Left lung (tissue), 4 donors: ENCODE measurements at regions not wholly inside any gene's neighbourhood (a gene's known extent, or its start where the extent isn't known, plus 50 kb on each side); places are given as distances from the start of the nearest gene placed in this dataset.

Experiments
- ATAC-seq: fragments of 200-7000 bp; cut with Tn5 transposase; one replicate; pipeline ENCODE4 v1.9.1; 2020; ENCODE audit warnings: moderate library complexity
- DNase-seq, 4 donors: peaks; one replicate each; pipeline ENCODE4 v3.0.0-alpha.2; 2013 to 2020
- H3K27ac ChIP-seq, 2 donors: fragments of 200-600 bp; sonication (generic) in 1 of 2; one replicate each; pipeline versions ENCODE4 v1.5.0 to v1.8.0; 2020 to 2021
- H3K27me3 ChIP-seq, 2 donors: fragments of 200-600 bp; sonication (generic) in 1 of 2; one replicate each; pipeline versions ENCODE4 v1.5.0 to v1.8.0; 2020 to 2021
- H3K36me3 ChIP-seq, 2 donors: fragments of 200-600 bp; sonication (generic) in 1 of 2; one replicate each; pipeline versions ENCODE4 v1.5.0 to v1.8.0; 2020 to 2021
- H3K4me1 ChIP-seq, 2 donors: fragments of 200-600 bp; one replicate each; pipeline ENCODE4 v1.8.0; 2021
- H3K4me3 ChIP-seq, 2 donors: fragments of 200-600 bp; sonication (generic) in 1 of 2; one replicate each; pipeline versions ENCODE4 v1.5.0 to v1.8.0; 2020 to 2021; ENCODE audit warnings: mild to moderate bottlenecking in 1 of 2
- H3K9me3 ChIP-seq, 2 donors: fragments of 200-600 bp; sonication (generic) in 1 of 2; one replicate each; pipeline versions ENCODE4 v1.5.0 to v1.8.0; 2020 to 2021
- intact Hi-C, 2 donors: fragments of 100-400 bp; cut with DNase I; formaldehyde crosslinking; loops; one replicate each; pipeline versions ENCODE4 v1.11.2 to v1.14.2; 2022
- TF ChIP-seq, protein P1 (sequence below), 2 donors: fragments of 200-600 bp; sonication (generic) in 1 of 2; IDR thresholded peaks; one replicate each; pipeline versions ENCODE4 v1.5.0 to v1.8.0; 2021; ENCODE audit warnings: antibody characterized with exemption in 2 of 2
- donor health status: DM: no; HTN: yes; CAD: no.
- donor health status: DM: no; HTN: no; CAD: no.

- no peaks in the 10 kb centered on the region for H3K27me3 ChIP-seq
- intact Hi-C loops = no loop called here
These were observed 1964.0 kb downstream of the PCDH7 start for GRCh38 chr4:32684160-32684559.

GRCh38 chr4:32686123-32686522, 1966.0 kb downstream of the PCDH7 start:
- Histone ChIP-seq H3K9me3 (no peaks in the 10 kb centered on the region), H3K27ac (no peak overlapping the region), H3K36me3 (no peaks in the 10 kb centered on the region), H3K4me1 (no peaks in the 10 kb centered on the region), H3K4me3 (no peak overlapping the region), H3K27me3 (no peaks in the 10 kb centered on the region)
- TF ChIP-seq, protein P1, sequence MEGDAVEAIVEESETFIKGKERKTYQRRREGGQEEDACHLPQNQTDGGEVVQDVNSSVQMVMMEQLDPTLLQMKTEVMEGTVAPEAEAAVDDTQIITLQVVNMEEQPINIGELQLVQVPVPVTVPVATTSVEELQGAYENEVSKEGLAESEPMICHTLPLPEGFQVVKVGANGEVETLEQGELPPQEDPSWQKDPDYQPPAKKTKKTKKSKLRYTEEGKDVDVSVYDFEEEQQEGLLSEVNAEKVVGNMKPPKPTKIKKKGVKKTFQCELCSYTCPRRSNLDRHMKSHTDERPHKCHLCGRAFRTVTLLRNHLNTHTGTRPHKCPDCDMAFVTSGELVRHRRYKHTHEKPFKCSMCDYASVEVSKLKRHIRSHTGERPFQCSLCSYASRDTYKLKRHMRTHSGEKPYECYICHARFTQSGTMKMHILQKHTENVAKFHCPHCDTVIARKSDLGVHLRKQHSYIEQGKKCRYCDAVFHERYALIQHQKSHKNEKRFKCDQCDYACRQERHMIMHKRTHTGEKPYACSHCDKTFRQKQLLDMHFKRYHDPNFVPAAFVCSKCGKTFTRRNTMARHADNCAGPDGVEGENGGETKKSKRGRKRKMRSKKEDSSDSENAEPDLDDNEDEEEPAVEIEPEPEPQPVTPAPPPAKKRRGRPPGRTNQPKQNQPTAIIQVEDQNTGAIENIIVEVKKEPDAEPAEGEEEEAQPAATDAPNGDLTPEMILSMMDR (IDR thresholded peaks at IDR 0.05) = no peak
- ATAC-seq (no peak), DNase-seq (no peak)
- intact Hi-C loops = no loop called here

More at GRCh38 chr4:32684160-32684559, 1964.0 kb downstream of the PCDH7 start:
- TF ChIP-seq, protein P1 (IDR thresholded peaks at IDR 0.05) = no peak
- Histone ChIP-seq H3K9me3 (no peaks in the 10 kb centered on the region), H3K4me1 (no peaks in the 10 kb centered on the region), H3K4me3 (no peak overlapping the region), H3K27ac (no peak overlapping the region), H3K36me3 (no peaks in the 10 kb centered on the region)
- DNase-seq (no peak), ATAC-seq (no peak)

- ATAC-seq (no peak), DNase-seq (no peak)
- no peaks in the 10 kb centered on the region for H3K4me1 ChIP-seq
- H3K27ac ChIP-seq = no peak overlapping the region
- intact Hi-C loops = no loop called here
- no peaks in the 10 kb centered on the region for H3K27me3 ChIP-seq
- no peaks in the 10 kb centered on the region for H3K9me3 ChIP-seq
- no peaks in the 10 kb centered on the region for H3K36me3 ChIP-seq
- no peak overlapping the region for H3K4me3 ChIP-seq
- TF ChIP-seq, protein P1 (IDR thresholded peaks at IDR 0.05) = no peak
These were observed 1969.3 kb downstream of the PCDH7 start for GRCh38 chr4:32689518-32689917.

DNA sequence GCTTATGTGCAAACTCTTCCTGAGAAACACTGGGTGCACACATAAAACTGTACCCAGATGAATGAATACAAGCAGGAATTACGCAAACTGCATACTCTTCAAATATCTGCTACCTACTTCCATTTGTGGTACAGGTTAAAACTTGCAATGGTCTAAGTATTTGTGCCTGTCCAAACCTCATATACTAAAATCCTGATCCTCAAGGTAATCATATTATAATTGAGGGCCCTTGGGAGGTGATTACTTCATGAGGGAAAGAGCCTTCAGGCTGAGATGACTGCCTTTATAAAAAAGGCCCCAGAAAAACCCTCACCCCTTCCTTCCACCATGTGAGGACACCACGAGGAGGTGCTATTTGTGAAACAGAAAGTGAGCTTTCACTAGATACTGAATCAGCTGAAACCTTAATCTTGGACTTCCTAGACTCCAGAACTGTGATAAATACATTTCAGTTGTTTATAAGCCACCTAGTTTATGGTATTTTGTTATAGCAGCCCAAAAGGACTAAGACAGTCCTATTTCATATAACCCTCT, 1977.2 kb downstream of the PCDH7 start:
- intact Hi-C loops = no loop called here
- no peaks in the 10 kb centered on the region for H3K9me3 ChIP-seq
- no peak overlapping the region for H3K4me3 ChIP-seq
- H3K4me1 ChIP-seq = no peaks in the 10 kb centered on the region
- no peak overlapping the region for H3K27ac ChIP-seq
- no peaks in the 10 kb centered on the region for H3K27me3 ChIP-seq
- H3K36me3 ChIP-seq = no peaks in the 10 kb centered on the region
- TF ChIP-seq, protein P1 (IDR thresholded peaks at IDR 0.05) = no peak
- no peak for DNase-seq
- no peak for ATAC-seq

DNA sequence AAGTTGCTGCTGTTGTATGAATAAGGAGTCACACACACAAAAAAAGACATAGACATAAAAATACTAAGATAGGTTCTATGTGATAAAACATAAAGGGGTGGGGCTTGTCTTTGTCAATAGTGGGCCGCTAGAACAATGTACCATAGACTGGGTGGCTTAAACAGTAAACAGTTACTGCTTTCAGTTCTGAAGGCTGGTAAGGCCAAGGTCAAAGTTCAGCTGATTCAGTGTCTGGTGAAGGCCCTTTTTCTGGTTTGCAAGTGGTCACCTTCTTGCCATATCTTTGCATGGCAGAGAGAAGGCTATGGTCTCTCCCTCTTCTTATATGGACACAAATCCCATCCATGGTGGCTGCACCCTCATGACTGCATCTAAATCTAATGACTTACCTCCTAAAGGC, 1980.7 kb downstream of the PCDH7 start:
- no peak for ATAC-seq
- TF ChIP-seq, protein P1 (IDR thresholded peaks at IDR 0.05) = no peak

More for the DNA sequence above, 1980.7 kb downstream of the PCDH7 start:
- intact Hi-C loops = no loop called here
- DNase-seq = no peak
- H3K36me3 ChIP-seq = no peaks in the 10 kb centered on the region
- no peaks in the 10 kb centered on the region for H3K9me3 ChIP-seq
- H3K27ac ChIP-seq = no peak overlapping the region
- no peak overlapping the region for H3K4me3 ChIP-seq
- H3K4me1 ChIP-seq = no peaks in the 10 kb centered on the region
- no peaks in the 10 kb centered on the region for H3K27me3 ChIP-seq
